Esophagus muscularis mucosa (tissue), 4 donors: ENCODE measurements at regions not wholly inside any gene's neighbourhood (a gene's known extent, or its start where the extent isn't known, plus 50 kb on each side); places are given as distances from the start of the nearest gene placed in this dataset.

Source experiments
- DNase-seq: peaks from one replicate; pipeline ENCODE4 v3.0.0-alpha.2; 2017; ENCODE audit errors: extremely low spot score
- H3K27ac ChIP-seq, 4 donors: fragments of 200-600 bp; sonication (generic); replicated peaks in 1 of 4; 1 replicate in 3 of 4; 2 replicates in 1 of 4; pipeline ENCODE4 v1.5.1; 2016 to 2019; ENCODE audit warnings: mild to moderate bottlenecking in 1 of 4
- H3K27me3 ChIP-seq, 4 donors: fragments of 200-600 bp; sonication (generic); one replicate each; pipeline versions ENCODE4 v1.5.1 to v1.6.0; 2016 to 2019
- H3K36me3 ChIP-seq, 4 donors: fragments of 200-600 bp; sonication (generic); one replicate each; pipeline ENCODE4 v1.5.1; 2016 to 2019
- H3K4me1 ChIP-seq, 4 donors: fragments of 200-600 bp; sonication (generic); one replicate each; pipeline ENCODE4 v1.5.1; 2016 to 2019
- H3K4me3 ChIP-seq, 4 donors: fragments of 200-600 bp; sonication (generic); 1 replicate in 2 of 4; 2 replicates in 2 of 4; pipeline ENCODE4 v1.5.1; 2016 to 2019; ENCODE audit warnings: mild to moderate bottlenecking in 4 of 4, moderate library complexity in 1 of 4
- H3K9me3 ChIP-seq, 4 donors: fragments of 200-600 bp; sonication (generic); 1 replicate in 3 of 4; 2 replicates in 1 of 4; pipeline ENCODE4 v1.5.1; 2016 to 2019
- CTCF ChIP-seq, 3 experiments: fragments of 200-600 bp in 2 of 3; fragments of 450-650 bp in 1 of 3; sonication (generic) in 2 of 3; IDR thresholded peaks; one replicate each; pipeline ENCODE4 v1.5.1; 2017 to 2019; ENCODE audit warnings: antibody characterized with exemption in 3 of 3, mild to moderate bottlenecking in 2 of 3, moderate library complexity in 1 of 3
- EP300 ChIP-seq: sonication (generic); formaldehyde crosslinking; IDR thresholded peaks from one replicate; pipeline ENCODE4 v1.6.1; 2017; ENCODE audit warnings: antibody characterized with exemption
- POLR2A ChIP-seq: fragments of 450-650 bp; IDR thresholded peaks from one replicate; pipeline ENCODE4 v1.6.1; 2017; ENCODE audit warnings: antibody characterized with exemption, moderate library complexity, mild to moderate bottlenecking, low read depth
- POLR2AphosphoS5 ChIP-seq, 2 donors: sonication (generic); formaldehyde crosslinking; IDR thresholded peaks; one replicate each; pipeline ENCODE4 v1.6.1; 2017; ENCODE audit warnings: antibody characterized with exemption in 2 of 2
- WGBS: methylation state at CpG from one replicate; pipeline ENCODE4 v1.1.5; 2018; 5-methylcytosine and 5-hydroxymethylcytosine counted together
- intact Hi-C: fragments of 100-400 bp; cut with DNase I; formaldehyde crosslinking; loops from one replicate; pipeline ENCODE4 v1.15.1; 2023

- H3K4me3 ChIP-seq: no peak overlapping the region
- H3K27me3 ChIP-seq: no peaks in the 10 kb centered on the region
- no peak overlapping the region for H3K27ac ChIP-seq
- no peaks in the 10 kb centered on the region for H3K9me3 ChIP-seq
- peaks cover 10 to 16% (median 11%) of the 10 kb centered on the region in 4 donors for H3K4me1 ChIP-seq
- H3K36me3 ChIP-seq: no peaks in the 10 kb centered on the region
- 31% methylated on average over 4 of the region's 4 CpGs for WGBS
- TF ChIP-seq CTCF (IDR thresholded peaks at IDR 0.05) (no peak), EP300 (no peak), POLR2AphosphoS5 (IDR thresholded peaks at IDR 0.05) (peak in 1 of 2 donors; percentile 49), POLR2A (no peak)
- intact Hi-C loops: no loop called here
- DNase-seq: peak; percentile 80
These were observed 180.3 kb upstream of the GRB10 start for GRCh38 chr7:50962962-50963374.

- intact Hi-C loops: no loop called here
- no peak overlapping the region for H3K27ac ChIP-seq
- no peak for TF ChIP-seq POLR2A
- no peak for TF ChIP-seq POLR2AphosphoS5 (IDR thresholded peaks at IDR 0.05)
- no peak for TF ChIP-seq CTCF (IDR thresholded peaks at IDR 0.05)
- TF ChIP-seq EP300: no peak
- H3K36me3 ChIP-seq: no peaks in the 10 kb centered on the region
- no peak overlapping the region for H3K4me3 ChIP-seq
- H3K4me1 ChIP-seq: peaks cover 10 to 16% (median 11%) of the 10 kb centered on the region in 4 donors
- no peaks in the 10 kb centered on the region for H3K27me3 ChIP-seq
- WGBS: 85% methylated on average over 10 of the region's 10 CpGs
- DNase-seq: peak; percentile 86
- no peaks in the 10 kb centered on the region for H3K9me3 ChIP-seq
These were observed 179.7 kb upstream of the GRB10 start for GRCh38 chr7:50962281-50962883.

- Histone ChIP-seq H3K27ac (no peak overlapping the region), H3K27me3 (no peaks in the 10 kb centered on the region), H3K4me3 (no peak overlapping the region), H3K36me3 (no peaks in the 10 kb centered on the region), H3K9me3 (no peaks in the 10 kb centered on the region), H3K4me1 (peaks cover 10 to 16% (median 11%) of the 10 kb centered on the region in 4 donors)
- peak; percentile 84 for DNase-seq
- intact Hi-C loops: no loop called here
- 82% methylated on average over 14 of the region's 14 CpGs for WGBS
- TF ChIP-seq EP300: no peak
- TF ChIP-seq POLR2AphosphoS5 (IDR thresholded peaks at IDR 0.05): no peak
- TF ChIP-seq CTCF (IDR thresholded peaks at IDR 0.05): no peak
- no peak for TF ChIP-seq POLR2A
These were observed 178.1 kb upstream of the GRB10 start for GRCh38 chr7:50960621-50961310.

GRCh38 chr7:50959991-50960390 lies 177.3 kb upstream of the GRB10 start:
- DNase-seq: peak; percentile 47
- TF ChIP-seq POLR2A: no peak
- no peak for TF ChIP-seq CTCF (IDR thresholded peaks at IDR 0.05)
- TF ChIP-seq EP300: no peak
- TF ChIP-seq POLR2AphosphoS5 (IDR thresholded peaks at IDR 0.05): no peak
- Histone ChIP-seq H3K4me1 (peaks cover 10 to 16% (median 13%) of the 10 kb centered on the region in 4 donors), H3K36me3 (no peaks in the 10 kb centered on the region), H3K27ac (no peak overlapping the region), H3K4me3 (no peak overlapping the region), H3K9me3 (no peaks in the 10 kb centered on the region), H3K27me3 (no peaks in the 10 kb centered on the region)
- WGBS: 90% methylated on average over 1 of the region's 1 CpG
- intact Hi-C loops: no loop called here
